ENCODE measurements at regions not wholly inside any gene's neighbourhood (a gene's known extent, or its start where the extent isn't known, plus 50 kb on each side); places are given as distances from the start of the nearest gene placed in this dataset.

DNA sequence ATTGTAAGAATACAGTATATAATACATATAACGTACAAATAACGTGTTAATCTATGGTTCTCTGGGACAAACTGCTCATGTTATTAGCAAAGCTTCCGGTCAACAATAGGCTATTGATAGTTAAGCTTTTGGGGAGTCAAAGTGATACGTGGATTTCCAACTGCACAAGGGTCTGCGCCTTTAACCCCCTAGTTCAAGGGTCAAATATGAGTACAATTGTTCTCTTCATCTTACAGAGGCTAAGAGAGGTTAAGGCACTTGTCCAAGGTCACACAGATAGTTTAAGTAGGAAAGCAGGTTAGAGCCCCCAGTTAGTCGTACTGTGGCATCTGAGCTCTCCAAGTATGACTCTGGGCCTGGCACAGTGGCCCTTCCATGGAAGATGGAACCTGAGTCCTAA is 204.3 kb upstream of the KRR1 start:
- Histone ChIP-seq H3K4me1 (ENCODE audit: control insufficient read depth in 5 of 5, insufficient read depth in 5 of 5, low read length in 5 of 5) (peaks cover 0 to 3% (median 0%) of the 10 kb centered on the region in 5 donors), H3K27me3 (ENCODE audit: control insufficient read depth in 5 of 5, insufficient read depth in 4 of 5, low read length in 5 of 5) (no peaks in the 10 kb centered on the region), H3K9ac (ENCODE audit: low read length in 5 of 5) (no peak overlapping the region), H3K9me3 (ENCODE audit: control insufficient read depth in 5 of 5, low read length in 5 of 5) (no peaks in the 10 kb centered on the region), H3K36me3 (ENCODE audit: control insufficient read depth in 5 of 5, insufficient read depth in 5 of 5, low read length in 5 of 5) (no peaks in the 10 kb centered on the region), H3K4me3 (ENCODE audit: low read depth in 1 of 5, low read length in 5 of 5) (no peak overlapping the region), H3K27ac (ENCODE audit: low read depth, low read length) (no peak overlapping the region)

DNA sequence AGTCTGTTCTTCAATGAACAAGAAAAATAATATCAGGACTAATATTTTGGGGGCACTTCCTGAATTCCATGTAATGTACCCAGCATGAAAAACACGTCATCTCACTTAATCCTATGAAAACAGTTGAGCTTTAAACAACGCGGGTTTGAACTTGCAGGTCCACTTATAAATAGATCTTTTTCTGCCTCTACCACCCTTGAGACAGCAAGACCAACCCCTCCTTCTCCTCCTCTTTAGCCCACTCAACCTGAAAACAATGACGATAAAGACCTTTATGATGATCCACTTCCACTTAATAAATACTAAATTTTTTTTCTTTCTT is 203.9 kb upstream of the KRR1 start:
- H3K27me3 ChIP-seq (ENCODE audit: control insufficient read depth in 5 of 5, insufficient read depth in 4 of 5, low read length in 5 of 5), result no peaks in the 10 kb centered on the region
- H3K9ac ChIP-seq (ENCODE audit: low read length in 5 of 5), result no peak overlapping the region
- no peak overlapping the region for H3K4me3 ChIP-seq (ENCODE audit: low read depth in 1 of 5, low read length in 5 of 5)
- H3K9me3 ChIP-seq (ENCODE audit: control insufficient read depth in 5 of 5, low read length in 5 of 5), result no peaks in the 10 kb centered on the region
- no peaks in the 10 kb centered on the region for H3K36me3 ChIP-seq (ENCODE audit: control insufficient read depth in 5 of 5, insufficient read depth in 5 of 5, low read length in 5 of 5)
- H3K4me1 ChIP-seq (ENCODE audit: control insufficient read depth in 5 of 5, insufficient read depth in 5 of 5, low read length in 5 of 5), result no peaks in the 10 kb centered on the region
- H3K27ac ChIP-seq (ENCODE audit: low read depth, low read length), result no peak overlapping the region

DNA sequence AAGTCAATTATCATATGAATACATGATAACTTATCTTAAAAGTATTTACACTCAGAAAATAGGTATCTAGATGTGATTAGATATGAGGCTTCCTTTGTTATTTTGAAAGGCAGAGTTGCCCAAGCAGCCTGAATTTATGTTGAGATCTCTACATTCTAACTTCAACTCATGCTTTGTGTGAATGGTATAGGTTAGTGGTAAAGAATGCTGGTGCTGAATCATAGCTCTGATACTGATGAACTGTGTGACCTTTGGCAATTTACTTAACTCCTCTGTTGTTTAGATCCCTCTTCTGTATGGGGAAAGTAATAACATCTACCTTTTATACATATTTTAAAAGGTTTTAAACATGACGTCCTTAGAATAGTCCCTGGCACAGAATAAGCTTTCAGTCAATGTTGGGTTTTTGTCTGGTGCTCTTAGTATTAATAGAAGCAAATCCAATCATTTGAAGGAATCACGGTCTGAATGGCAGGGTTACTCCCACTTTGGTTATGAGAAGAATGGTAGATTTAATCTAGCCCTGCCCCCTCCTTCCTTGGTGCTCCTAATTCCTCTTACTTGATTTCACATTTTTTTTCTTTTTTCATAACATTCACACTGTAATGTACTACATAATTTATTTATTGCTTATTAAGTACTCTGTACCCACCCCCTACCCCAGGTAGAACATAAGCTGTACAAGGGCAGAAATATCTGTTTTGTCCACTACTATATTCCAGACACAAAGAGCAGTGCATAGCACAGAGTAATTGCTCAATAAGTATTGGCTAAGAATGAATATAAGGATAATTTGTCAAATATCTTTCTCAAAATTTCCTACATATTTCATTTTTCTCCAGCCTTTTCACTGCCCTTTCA is 203.3 kb upstream of the KRR1 start:
- no peaks in the 10 kb centered on the region for H3K4me1 ChIP-seq (ENCODE audit: control insufficient read depth in 5 of 5, insufficient read depth in 5 of 5, low read length in 5 of 5)
- no peak overlapping the region for H3K27ac ChIP-seq (ENCODE audit: low read depth, low read length)
- no peaks in the 10 kb centered on the region for H3K9me3 ChIP-seq (ENCODE audit: control insufficient read depth in 5 of 5, low read length in 5 of 5)
- no peaks in the 10 kb centered on the region for H3K27me3 ChIP-seq (ENCODE audit: control insufficient read depth in 5 of 5, insufficient read depth in 4 of 5, low read length in 5 of 5)
- no peaks in the 10 kb centered on the region for H3K36me3 ChIP-seq (ENCODE audit: control insufficient read depth in 5 of 5, insufficient read depth in 5 of 5, low read length in 5 of 5)
- H3K9ac ChIP-seq (ENCODE audit: low read length in 5 of 5), result no peak overlapping the region
- no peak overlapping the region for H3K4me3 ChIP-seq (ENCODE audit: low read depth in 1 of 5, low read length in 5 of 5)

DNA sequence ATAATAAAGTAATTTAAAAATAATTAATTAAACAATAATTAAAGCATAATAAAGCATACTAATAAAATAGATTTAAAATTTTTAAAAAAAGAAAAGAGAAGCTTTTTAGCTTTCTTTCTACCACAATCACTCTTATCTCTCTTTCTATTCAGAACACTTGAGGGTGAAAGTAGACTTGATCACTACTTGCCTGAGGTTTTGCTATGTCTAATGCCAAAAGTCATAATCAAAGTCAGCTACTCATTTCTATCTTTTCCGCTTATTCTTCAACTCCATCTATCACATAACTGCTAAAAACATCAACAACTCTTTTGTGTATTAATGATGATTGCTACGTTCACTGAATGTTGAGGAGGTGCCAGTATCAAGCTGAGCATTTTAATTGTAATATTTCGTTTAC is 202.0 kb upstream of the KRR1 start:
- Histone ChIP-seq H3K4me1 (ENCODE audit: control insufficient read depth in 5 of 5, insufficient read depth in 5 of 5, low read length in 5 of 5) (no peaks in the 10 kb centered on the region), H3K9ac (ENCODE audit: low read length in 5 of 5) (no peak overlapping the region), H3K9me3 (ENCODE audit: control insufficient read depth in 5 of 5, low read length in 5 of 5) (no peaks in the 10 kb centered on the region), H3K27ac (ENCODE audit: low read depth, low read length) (no peak overlapping the region), H3K36me3 (ENCODE audit: control insufficient read depth in 5 of 5, insufficient read depth in 5 of 5, low read length in 5 of 5) (no peaks in the 10 kb centered on the region), H3K4me3 (ENCODE audit: low read depth in 1 of 5, low read length in 5 of 5) (no peak overlapping the region), H3K27me3 (ENCODE audit: control insufficient read depth in 5 of 5, insufficient read depth in 4 of 5, low read length in 5 of 5) (no peaks in the 10 kb centered on the region)

DNA sequence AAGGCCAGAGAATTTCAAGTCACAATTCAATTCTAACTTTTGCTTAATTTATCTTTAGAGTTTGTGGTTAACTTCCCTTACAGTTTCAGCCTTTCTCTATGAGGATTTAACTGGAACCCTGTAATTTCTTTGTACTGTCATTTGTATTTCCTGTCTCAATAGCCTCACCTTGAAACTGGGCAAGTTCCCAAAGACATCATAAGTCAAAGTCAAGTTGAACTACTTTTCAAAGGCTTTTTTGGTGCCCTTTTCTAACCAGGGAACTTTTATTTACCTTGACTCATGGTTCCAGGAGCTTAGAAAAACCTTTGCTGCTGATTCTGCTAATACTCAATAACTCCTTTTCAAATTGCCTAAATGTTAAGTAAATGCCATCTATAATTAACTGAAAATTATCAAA is 200.8 kb upstream of the KRR1 start:
- Histone ChIP-seq H3K4me3 (ENCODE audit: low read depth in 1 of 5, low read length in 5 of 5) (no peak overlapping the region), H3K27me3 (ENCODE audit: control insufficient read depth in 5 of 5, insufficient read depth in 4 of 5, low read length in 5 of 5) (no peaks in the 10 kb centered on the region), H3K27ac (ENCODE audit: low read depth, low read length) (no peak overlapping the region), H3K9me3 (ENCODE audit: control insufficient read depth in 5 of 5, low read length in 5 of 5) (no peaks in the 10 kb centered on the region), H3K36me3 (ENCODE audit: control insufficient read depth in 5 of 5, insufficient read depth in 5 of 5, low read length in 5 of 5) (no peaks in the 10 kb centered on the region), H3K4me1 (ENCODE audit: control insufficient read depth in 5 of 5, insufficient read depth in 5 of 5, low read length in 5 of 5) (no peaks in the 10 kb centered on the region), H3K9ac (ENCODE audit: low read length in 5 of 5) (no peak overlapping the region)

DNA sequence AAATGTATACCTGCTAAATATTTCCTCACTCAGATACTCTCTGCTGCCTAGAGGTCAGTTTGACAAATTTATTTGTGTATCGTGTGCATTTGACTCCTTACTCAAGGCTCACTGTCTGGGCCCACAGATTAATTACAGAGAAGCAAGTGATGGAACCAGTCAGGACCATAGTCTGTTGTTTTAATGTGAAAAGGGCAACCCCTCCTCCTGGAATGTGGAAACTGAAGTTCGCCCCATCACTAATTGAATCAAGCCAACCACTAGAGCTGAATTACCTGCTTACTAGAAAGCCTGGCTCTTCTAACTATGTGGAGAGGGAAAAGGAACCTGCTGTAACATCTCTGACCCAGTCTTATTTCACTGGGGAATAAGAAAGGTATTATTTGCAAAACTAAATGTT is 199.9 kb upstream of the KRR1 start:
- Histone ChIP-seq H3K9me3 (ENCODE audit: control insufficient read depth in 5 of 5, low read length in 5 of 5) (no peaks in the 10 kb centered on the region), H3K27ac (ENCODE audit: low read depth, low read length) (no peak overlapping the region), H3K9ac (ENCODE audit: low read length in 5 of 5) (no peak overlapping the region), H3K36me3 (ENCODE audit: control insufficient read depth in 5 of 5, insufficient read depth in 5 of 5, low read length in 5 of 5) (no peaks in the 10 kb centered on the region), H3K4me3 (ENCODE audit: low read depth in 1 of 5, low read length in 5 of 5) (no peak overlapping the region), H3K27me3 (ENCODE audit: control insufficient read depth in 5 of 5, insufficient read depth in 4 of 5, low read length in 5 of 5) (no peaks in the 10 kb centered on the region), H3K4me1 (ENCODE audit: control insufficient read depth in 5 of 5, insufficient read depth in 5 of 5, low read length in 5 of 5) (peaks cover 0 to 8% (median 2%) of the 10 kb centered on the region in 5 donors)

DNA sequence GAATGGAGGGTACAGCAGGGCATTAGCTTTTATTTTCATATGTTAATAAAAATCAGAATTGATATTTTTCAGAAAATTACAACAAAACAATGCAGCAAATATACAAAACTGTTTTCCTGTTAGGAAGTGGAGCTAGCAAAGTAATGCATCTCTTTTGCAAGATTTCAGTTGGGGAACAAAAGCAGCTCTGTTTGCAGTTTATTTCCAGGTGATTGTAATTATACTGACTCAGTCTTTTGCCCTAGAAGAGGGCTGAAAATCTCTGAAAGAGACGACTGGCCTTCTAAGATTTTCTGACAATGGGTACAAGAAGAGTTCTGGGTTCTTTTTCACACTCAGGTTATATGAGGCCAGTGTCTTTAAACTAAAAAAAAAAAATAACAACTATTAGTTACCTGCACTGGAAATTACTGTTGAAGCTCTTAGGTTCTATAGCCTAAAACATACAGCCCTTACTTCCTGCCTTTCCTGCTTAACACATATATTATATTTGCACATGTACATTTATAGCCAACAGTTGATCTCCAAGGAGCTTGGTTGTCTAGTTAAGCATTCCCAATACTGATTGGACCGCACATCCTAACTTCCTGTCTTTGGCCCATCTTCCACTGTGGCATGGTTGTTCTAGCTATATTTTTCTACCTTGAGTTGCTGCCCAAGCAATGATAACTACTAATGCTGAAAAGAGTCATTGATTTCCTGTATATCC is 199.1 kb upstream of the KRR1 start:
- Histone ChIP-seq H3K9me3 (ENCODE audit: control insufficient read depth in 5 of 5, low read length in 5 of 5) (no peaks in the 10 kb centered on the region), H3K36me3 (ENCODE audit: control insufficient read depth in 5 of 5, insufficient read depth in 5 of 5, low read length in 5 of 5) (no peaks in the 10 kb centered on the region), H3K4me1 (ENCODE audit: control insufficient read depth in 5 of 5, insufficient read depth in 5 of 5, low read length in 5 of 5) (peaks cover 0 to 15% (median 7%) of the 10 kb centered on the region in 5 donors), H3K4me3 (ENCODE audit: low read depth in 1 of 5, low read length in 5 of 5) (no peak overlapping the region), H3K9ac (ENCODE audit: low read length in 5 of 5) (no peak overlapping the region), H3K27ac (ENCODE audit: low read depth, low read length) (no peak overlapping the region), H3K27me3 (ENCODE audit: control insufficient read depth in 5 of 5, insufficient read depth in 4 of 5, low read length in 5 of 5) (no peaks in the 10 kb centered on the region)

DNA sequence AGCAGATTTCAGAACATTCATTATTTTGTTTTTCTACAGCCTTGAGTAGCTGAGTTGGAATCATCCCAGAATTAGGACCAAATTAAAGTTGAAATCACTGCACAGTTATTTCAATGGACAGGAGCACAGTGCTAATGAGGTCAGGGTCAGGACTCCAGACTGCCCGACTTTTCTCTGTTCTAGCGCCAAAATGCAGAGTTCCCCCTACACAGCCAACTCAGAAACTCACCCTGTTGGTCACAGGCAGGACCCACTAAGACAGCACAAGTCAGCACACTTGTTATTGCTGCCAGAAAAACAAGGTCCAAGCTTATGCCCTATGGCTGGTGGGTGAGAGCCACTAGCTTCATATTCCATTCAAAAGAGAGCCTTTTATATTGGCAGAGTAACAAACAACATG is 198.1 kb upstream of the KRR1 start:
- Histone ChIP-seq H3K9ac (ENCODE audit: low read length in 5 of 5) (no peak overlapping the region), H3K4me3 (ENCODE audit: low read depth in 1 of 5, low read length in 5 of 5) (no peak overlapping the region), H3K4me1 (ENCODE audit: control insufficient read depth in 5 of 5, insufficient read depth in 5 of 5, low read length in 5 of 5) (peaks cover 0 to 15% (median 7%) of the 10 kb centered on the region in 5 donors), H3K9me3 (ENCODE audit: control insufficient read depth in 5 of 5, low read length in 5 of 5) (no peaks in the 10 kb centered on the region), H3K36me3 (ENCODE audit: control insufficient read depth in 5 of 5, insufficient read depth in 5 of 5, low read length in 5 of 5) (no peaks in the 10 kb centered on the region), H3K27ac (ENCODE audit: low read depth, low read length) (no peak overlapping the region), H3K27me3 (ENCODE audit: control insufficient read depth in 5 of 5, insufficient read depth in 4 of 5, low read length in 5 of 5) (no peaks in the 10 kb centered on the region)

DNA sequence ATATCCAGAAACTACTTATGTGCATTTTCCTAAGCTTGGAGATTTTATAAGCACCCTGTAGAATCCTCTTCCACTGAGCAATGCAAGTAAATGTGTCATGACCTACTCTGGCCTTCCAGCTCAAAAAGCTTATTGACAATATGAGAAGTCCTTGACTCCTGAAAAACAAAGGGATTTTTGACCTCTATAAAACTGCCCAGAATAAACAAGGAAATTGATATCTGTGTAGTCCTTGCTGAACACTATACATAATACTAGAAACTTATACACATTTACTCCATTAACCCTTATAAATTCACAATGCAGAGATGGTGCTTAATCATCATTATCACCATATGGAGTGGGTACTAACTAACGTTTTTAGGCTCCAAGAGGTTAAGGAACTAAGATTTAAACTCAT is 197.4 kb upstream of the KRR1 start:
- Histone ChIP-seq H3K36me3 (ENCODE audit: control insufficient read depth in 5 of 5, insufficient read depth in 5 of 5, low read length in 5 of 5) (no peaks in the 10 kb centered on the region), H3K9me3 (ENCODE audit: control insufficient read depth in 5 of 5, low read length in 5 of 5) (no peaks in the 10 kb centered on the region), H3K4me3 (ENCODE audit: low read depth in 1 of 5, low read length in 5 of 5) (no peak overlapping the region), H3K9ac (ENCODE audit: low read length in 5 of 5) (no peak overlapping the region), H3K4me1 (ENCODE audit: control insufficient read depth in 5 of 5, insufficient read depth in 5 of 5, low read length in 5 of 5) (peaks cover 0 to 19% (median 7%) of the 10 kb centered on the region in 5 donors), H3K27me3 (ENCODE audit: control insufficient read depth in 5 of 5, insufficient read depth in 4 of 5, low read length in 5 of 5) (no peaks in the 10 kb centered on the region), H3K27ac (ENCODE audit: low read depth, low read length) (no peak overlapping the region)

DNA sequence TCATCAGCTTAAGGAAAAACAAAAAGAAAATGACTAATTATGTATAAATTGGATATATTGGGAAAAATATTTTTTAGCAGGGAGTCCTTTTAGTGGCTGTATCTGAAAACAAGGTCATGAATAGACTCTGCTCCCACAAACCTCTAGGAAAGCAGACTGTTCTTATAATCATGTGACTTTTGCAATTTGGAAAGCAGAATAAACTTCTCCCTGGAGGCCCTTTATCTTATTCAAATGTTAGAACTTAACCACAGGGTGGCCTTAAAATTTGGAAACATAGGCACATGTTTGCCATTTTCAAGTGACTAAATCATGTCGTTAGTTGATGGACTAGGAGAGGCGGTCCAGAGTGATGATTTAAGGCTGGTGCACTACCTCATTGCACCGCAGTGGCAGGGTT is 196.6 kb upstream of the KRR1 start:
- Histone ChIP-seq H3K27ac (ENCODE audit: low read depth, low read length) (no peak overlapping the region), H3K27me3 (ENCODE audit: control insufficient read depth in 5 of 5, insufficient read depth in 4 of 5, low read length in 5 of 5) (no peaks in the 10 kb centered on the region), H3K9ac (ENCODE audit: low read length in 5 of 5) (no peak overlapping the region), H3K9me3 (ENCODE audit: control insufficient read depth in 5 of 5, low read length in 5 of 5) (no peaks in the 10 kb centered on the region), H3K4me1 (ENCODE audit: control insufficient read depth in 5 of 5, insufficient read depth in 5 of 5, low read length in 5 of 5) (peaks cover 0 to 19% (median 7%) of the 10 kb centered on the region in 5 donors), H3K36me3 (ENCODE audit: control insufficient read depth in 5 of 5, insufficient read depth in 5 of 5, low read length in 5 of 5) (no peaks in the 10 kb centered on the region), H3K4me3 (ENCODE audit: low read depth in 1 of 5, low read length in 5 of 5) (no peak overlapping the region)

All from subcutaneous abdominal adipose tissue (tissue), 5 donors.